HG03521 (cell line): ENCODE measurements at regions not wholly inside any gene's neighbourhood (a gene's known extent, or its start where the extent isn't known, plus 50 kb on each side); places are given as distances from the start of the nearest gene placed in this dataset.
"Not testable (repeated sequence)": the region's sequence is repeated elsewhere in the genome, so short reads cannot be mapped to it uniquely, and the experiment has no call there.

Source experiments
- ATAC-seq: cut with Tn5 transposase; IDR thresholded peaks from one replicate; pipeline ENCODE4 v1.9.1; 2021; ENCODE audit warnings: mild to moderate bottlenecking, moderate library complexity; ENCODE audit not compliant: unreplicated experiment

- not testable (repeated sequence) for ATAC-seq
Measured at GRCh38 chr6:71832110-71832764, 54.1 kb upstream of the RIMS1 start.
